GM12878 (cell line): ENCODE measurements at regions not wholly inside any gene's neighbourhood (a gene's known extent, or its start where the extent isn't known, plus 50 kb on each side); places are given as distances from the start of the nearest gene placed in this dataset.

Experiments used
- ATAC-seq: fragments of 200-7000 bp; cut with Tn5 transposase; 3 replicates; pipeline ENCODE4 v1.9.1; 2020; ENCODE audit warnings: mild to moderate bottlenecking, moderate library complexity
- BruUV-seq: library from RNA; stranded (reverse); fragments of 400-500 nt; replicated peaks from 2 replicates; lab custom pipeline; 2021; lab: Mats Ljungman, UMichigan
- CTCF ChIA-PET: fragments of 300-600 bp; sonication (Branson Sonifier 250); formaldehyde crosslinking; extraction: SDS; loops from one replicate; lab custom pipeline; 2021; ENCODE audit warnings: inconsistent platforms; lab: Yijun Ruan, JAX
- POLR2A ChIA-PET: fragments of 350-600 bp; formaldehyde crosslinking; extraction: SDS; loops from one replicate; lab custom pipeline; 2021; ENCODE audit warnings: inconsistent platforms; lab: Charles Lee
- RAD21 ChIA-PET: fragments of 300-600 bp; sonication (Branson Sonifier 250); formaldehyde crosslinking; loops from one replicate; lab custom pipeline; 2023; ENCODE audit warnings: antibody characterized with exemption; ENCODE audit not compliant: unreplicated experiment; lab: Charles Lee
- SMC1A ChIA-PET: fragments of 300-600 bp; sonication (Branson Sonifier 250); formaldehyde crosslinking; loops from one replicate; lab custom pipeline; 2023; ENCODE audit not compliant: unreplicated experiment, uncharacterized antibody; lab: Charles Lee
- DNase-seq: peaks from one replicate; pipeline ENCODE4 v3.0.0-alpha.2; 2011; ENCODE audit warnings: low read depth, low spot score
- FAIRE-seq: peaks from 3 replicates; lab custom pipeline; 2011; peaks lifted over from hg19 to GRCh38; lab: Jason Lieb, UNC
- H2AFZ ChIP-seq: 2 replicates; pipeline ENCODE4 v1.6.0; 2011; ENCODE audit warnings: low read depth, low read length, control low read depth; ENCODE audit not compliant: control insufficient read depth
- H3K27ac ChIP-seq: 2 replicates; pipeline ENCODE4 v1.5.1; 2011; ENCODE audit warnings: control low read depth; ENCODE audit not compliant: control insufficient read depth, insufficient read depth
- H3K27me3 ChIP-seq, 2 experiments: replicated peaks in 1 of 2; 2 replicates each; pipeline versions ENCODE4 v1.6.0 to v1.6.1; 2011; ENCODE audit warnings: low read length in 1 of 2; ENCODE audit not compliant: control insufficient read depth in 2 of 2, insufficient read depth in 2 of 2
- H3K36me3 ChIP-seq, 2 experiments: 2 replicates each; pipeline ENCODE4 v1.5.1; 2011; ENCODE audit warnings: low read length in 1 of 2; ENCODE audit not compliant: control insufficient read depth in 2 of 2, insufficient read depth in 2 of 2
- H3K4me1 ChIP-seq: 2 replicates; pipeline ENCODE4 v1.6.1; 2011; ENCODE audit warnings: mild to moderate bottlenecking, low read length, moderate library complexity, mixed read lengths; ENCODE audit not compliant: control insufficient read depth, insufficient read depth
- H3K4me2 ChIP-seq: 2 replicates; pipeline ENCODE4 v1.6.0; 2011; ENCODE audit warnings: control low read depth; ENCODE audit not compliant: control insufficient read depth, insufficient read depth
- H3K4me3 ChIP-seq: fragments of 200-600 bp; sonication (generic); 2 replicates; pipeline ENCODE4 v1.5.1; 2016
- H3K79me2 ChIP-seq: 2 replicates; pipeline ENCODE4 v1.6.0; 2011; ENCODE audit warnings: low read length; ENCODE audit not compliant: control insufficient read depth, insufficient read depth
- H3K9ac ChIP-seq: 2 replicates; pipeline ENCODE4 v1.8.0; 2011; ENCODE audit warnings: low read length, control low read depth, mixed read lengths; ENCODE audit not compliant: control insufficient read depth, insufficient read depth
- H3K9me3 ChIP-seq: replicated peaks from 3 replicates; pipeline ENCODE4 v1.5.1; 2011; ENCODE audit warnings: mild to moderate bottlenecking, low read length; ENCODE audit not compliant: control insufficient read depth, insufficient read depth
- H4K20me1 ChIP-seq: 2 replicates; pipeline ENCODE4 v1.6.0; 2011; ENCODE audit not compliant: control insufficient read depth, insufficient read depth
- BHLHE40 ChIP-seq, 2 experiments: fragments of 450-650 bp in 1 of 2; IDR thresholded peaks; 2 replicates each; pipeline ENCODE4 v1.6.1; 2011 to 2017; ENCODE audit warnings: low read depth in 2 of 2, borderline replicate concordance in 1 of 2, improper control_type of control experiment in 1 of 2, low read length in 1 of 2, mild to moderate bottlenecking in 1 of 2
- CREM ChIP-seq: IDR thresholded peaks from 2 replicates; pipeline ENCODE4 v1.6.1; 2014; ENCODE audit warnings: antibody characterized with exemption, low read depth
- IKZF1 ChIP-seq: fragments of 450-650 bp; conservative IDR thresholded peaks from 2 replicates; pipeline ENCODE4 v1.6.1; 2017; ENCODE audit warnings: antibody characterized with exemption, mild to moderate bottlenecking
- IRF4 ChIP-seq: IDR thresholded peaks from 2 replicates; pipeline ENCODE4 v1.6.1; 2011; ENCODE audit warnings: low read depth, low read length
- MTA3 ChIP-seq: IDR thresholded peaks from 2 replicates; pipeline ENCODE4 v1.6.1; 2012; ENCODE audit warnings: low read length, inconsistent platforms, borderline replicate concordance
- NFXL1 ChIP-seq: fragments of 450-650 bp; IDR thresholded peaks from 2 replicates; pipeline ENCODE4 v1.6.1; 2017; ENCODE audit warnings: antibody characterized with exemption, mild to moderate bottlenecking, borderline replicate concordance
- POLR2AphosphoS5 ChIP-seq: IDR thresholded peaks from 2 replicates; pipeline ENCODE4 v1.6.1; 2011; ENCODE audit warnings: mild to moderate bottlenecking, low read length, inconsistent platforms
- RB1 ChIP-seq: fragments of 450-650 bp; formaldehyde crosslinking; IDR thresholded peaks from 2 replicates; pipeline ENCODE4 v1.6.1; 2017; ENCODE audit warnings: mild to moderate bottlenecking, borderline replicate concordance
- RUNX3 ChIP-seq: IDR thresholded peaks from 2 replicates; pipeline ENCODE4 v1.6.1; 2012; ENCODE audit warnings: low read length, inconsistent platforms
- SKIL ChIP-seq: fragments of 450-650 bp; IDR thresholded peaks from 2 replicates; pipeline ENCODE4 v1.6.1; 2017; ENCODE audit warnings: mild to moderate bottlenecking, low read depth, inconsistent platforms; ENCODE audit not compliant: poor library complexity, severe bottlenecking
- SMAD5 ChIP-seq: IDR thresholded peaks from 2 replicates; pipeline ENCODE4 v1.6.1; 2016; ENCODE audit warnings: antibody characterized with exemption, low read depth
- USF1 ChIP-seq: IDR thresholded peaks from 2 replicates; pipeline ENCODE4 v1.6.1; 2011; ENCODE audit warnings: borderline replicate concordance, low read depth, mild to moderate bottlenecking, moderate library complexity, mixed read lengths, low read length; ENCODE audit not compliant: insufficient read depth; ENCODE audit errors: extremely low read length
- WRNIP1 ChIP-seq: IDR thresholded peaks from 2 replicates; pipeline ENCODE4 v1.6.1; 2011; ENCODE audit warnings: low read depth, low read length, improper control_type of control experiment, borderline replicate concordance
- ZSCAN29 ChIP-seq: fragments of 450-650 bp; IDR thresholded peaks from 2 replicates; pipeline ENCODE4 v1.6.1; 2017; ENCODE audit warnings: mild to moderate bottlenecking, moderate library complexity
- WGBS: methylation state at CpG from one replicate; pipeline ENCODE4 v1.1.6; 2016; ENCODE audit warnings: low lambda C conversion rate; ENCODE audit not compliant: insufficient replicate concordance, insufficient coverage; ENCODE audit errors: missing lambda C conversion rate; 5-methylcytosine and 5-hydroxymethylcytosine counted together
- in situ Hi-C: fragments of 300-500 bp; cut with MboI; formaldehyde crosslinking; loops from 9 replicates; pipeline ENCODE4 v1.14.3; 2018; ENCODE audit warnings: mixed read lengths
- intact Hi-C: fragments of 100-400 bp; cut with micrococcal nuclease; formaldehyde crosslinking; loops from one replicate; pipeline ENCODE4 v1.14.2; 2022; ENCODE audit not compliant: unreplicated experiment
- TF ChIP-seq, protein P1 (sequence below): IDR thresholded peaks from 2 replicates; pipeline ENCODE4 v1.6.1; 2011; ENCODE audit warnings: low read depth, low read length, improper control_type of control experiment, borderline replicate concordance
- TF ChIP-seq, protein P2 (sequence below): fragments of 450-650 bp; IDR thresholded peaks from 2 replicates; pipeline ENCODE4 v1.6.1; 2017; ENCODE audit warnings: mild to moderate bottlenecking, moderate library complexity
- TF ChIP-seq, protein P3 (sequence below): IDR thresholded peaks from 2 replicates; pipeline ENCODE4 v1.6.1; 2012; ENCODE audit warnings: low read depth, low read length, improper control_type of control experiment

GRCh38 chr15:69973880-69974279, 123.8 kb downstream of the TLE3 start:
- Histone ChIP-seq H3K9ac (no peak overlapping the region), H4K20me1 (no peaks in the 10 kb centered on the region; the same call in 1 of the 2 replicates), H3K4me3 (no peak overlapping the region), H3K36me3 (no peaks in the 10 kb centered on the region), H2AFZ (no peak overlapping the region), H3K27me3 (no peaks in the 10 kb centered on the region; a peak in 1 of 4 replicates), H3K4me2 (no peak overlapping the region), H3K27ac (no peak overlapping the region), H3K4me1 (peaks cover 4% of the 10 kb centered on the region), H3K79me2 (no peaks in the 10 kb centered on the region), H3K9me3 (no peaks in the 10 kb centered on the region)
- ChIA-PET RAD21 (no interaction called here), CTCF (no interaction called here), POLR2A (no interaction called here), SMC1A (no interaction called here)
- in situ Hi-C loops (no loop called here), intact Hi-C loops (loop anchor here (10.0 kb wide), 1 partner anchor 399 kb away; no protein-coding TSS in a partner anchor)
- ATAC-seq (no peak), FAIRE-seq (no peak), DNase-seq (no peak)
- 29% methylated on average over 4 of the region's 4 CpGs for WGBS
- BruUV-seq, result no TSS peak
- no peak for TF ChIP-seq RB1
- TF ChIP-seq NFXL1, result no peak
- TF ChIP-seq USF1, result no peak
- TF ChIP-seq RUNX3, result no peak
- TF ChIP-seq, protein P1, sequence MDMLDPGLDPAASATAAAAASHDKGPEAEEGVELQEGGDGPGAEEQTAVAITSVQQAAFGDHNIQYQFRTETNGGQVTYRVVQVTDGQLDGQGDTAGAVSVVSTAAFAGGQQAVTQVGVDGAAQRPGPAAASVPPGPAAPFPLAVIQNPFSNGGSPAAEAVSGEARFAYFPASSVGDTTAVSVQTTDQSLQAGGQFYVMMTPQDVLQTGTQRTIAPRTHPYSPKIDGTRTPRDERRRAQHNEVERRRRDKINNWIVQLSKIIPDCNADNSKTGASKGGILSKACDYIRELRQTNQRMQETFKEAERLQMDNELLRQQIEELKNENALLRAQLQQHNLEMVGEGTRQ, result no peak
- TF ChIP-seq BHLHE40 (IDR thresholded peaks at IDR 0.05; ENCODE audit: borderline replicate concordance in 1 of 2, low read depth in 2 of 2, low read length in 1 of 2), result no peak
- no peak for TF ChIP-seq ZSCAN29
- TF ChIP-seq SKIL, result no peak
- TF ChIP-seq WRNIP1, result no peak
- TF ChIP-seq IKZF1, result no peak
- TF ChIP-seq, protein P2, sequence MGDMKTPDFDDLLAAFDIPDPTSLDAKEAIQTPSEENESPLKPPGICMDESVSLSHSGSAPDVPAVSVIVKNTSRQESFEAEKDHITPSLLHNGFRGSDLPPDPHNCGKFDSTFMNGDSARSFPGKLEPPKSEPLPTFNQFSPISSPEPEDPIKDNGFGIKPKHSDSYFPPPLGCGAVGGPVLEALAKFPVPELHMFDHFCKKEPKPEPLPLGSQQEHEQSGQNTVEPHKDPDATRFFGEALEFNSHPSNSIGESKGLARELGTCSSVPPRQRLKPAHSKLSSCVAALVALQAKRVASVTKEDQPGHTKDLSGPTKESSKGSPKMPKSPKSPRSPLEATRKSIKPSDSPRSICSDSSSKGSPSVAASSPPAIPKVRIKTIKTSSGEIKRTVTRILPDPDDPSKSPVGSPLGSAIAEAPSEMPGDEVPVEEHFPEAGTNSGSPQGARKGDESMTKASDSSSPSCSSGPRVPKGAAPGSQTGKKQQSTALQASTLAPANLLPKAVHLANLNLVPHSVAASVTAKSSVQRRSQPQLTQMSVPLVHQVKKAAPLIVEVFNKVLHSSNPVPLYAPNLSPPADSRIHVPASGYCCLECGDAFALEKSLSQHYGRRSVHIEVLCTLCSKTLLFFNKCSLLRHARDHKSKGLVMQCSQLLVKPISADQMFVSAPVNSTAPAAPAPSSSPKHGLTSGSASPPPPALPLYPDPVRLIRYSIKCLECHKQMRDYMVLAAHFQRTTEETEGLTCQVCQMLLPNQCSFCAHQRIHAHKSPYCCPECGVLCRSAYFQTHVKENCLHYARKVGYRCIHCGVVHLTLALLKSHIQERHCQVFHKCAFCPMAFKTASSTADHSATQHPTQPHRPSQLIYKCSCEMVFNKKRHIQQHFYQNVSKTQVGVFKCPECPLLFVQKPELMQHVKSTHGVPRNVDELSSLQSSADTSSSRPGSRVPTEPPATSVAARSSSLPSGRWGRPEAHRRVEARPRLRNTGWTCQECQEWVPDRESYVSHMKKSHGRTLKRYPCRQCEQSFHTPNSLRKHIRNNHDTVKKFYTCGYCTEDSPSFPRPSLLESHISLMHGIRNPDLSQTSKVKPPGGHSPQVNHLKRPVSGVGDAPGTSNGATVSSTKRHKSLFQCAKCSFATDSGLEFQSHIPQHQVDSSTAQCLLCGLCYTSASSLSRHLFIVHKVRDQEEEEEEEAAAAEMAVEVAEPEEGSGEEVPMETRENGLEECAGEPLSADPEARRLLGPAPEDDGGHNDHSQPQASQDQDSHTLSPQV, result no peak
- TF ChIP-seq MTA3, result no peak
- no peak for TF ChIP-seq POLR2AphosphoS5
- TF ChIP-seq, protein P3, sequence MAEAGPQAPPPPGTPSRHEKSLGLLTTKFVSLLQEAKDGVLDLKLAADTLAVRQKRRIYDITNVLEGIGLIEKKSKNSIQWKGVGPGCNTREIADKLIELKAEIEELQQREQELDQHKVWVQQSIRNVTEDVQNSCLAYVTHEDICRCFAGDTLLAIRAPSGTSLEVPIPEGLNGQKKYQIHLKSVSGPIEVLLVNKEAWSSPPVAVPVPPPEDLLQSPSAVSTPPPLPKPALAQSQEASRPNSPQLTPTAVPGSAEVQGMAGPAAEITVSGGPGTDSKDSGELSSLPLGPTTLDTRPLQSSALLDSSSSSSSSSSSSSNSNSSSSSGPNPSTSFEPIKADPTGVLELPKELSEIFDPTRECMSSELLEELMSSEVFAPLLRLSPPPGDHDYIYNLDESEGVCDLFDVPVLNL, result no peak
- no peak for TF ChIP-seq SMAD5
- no peak for TF ChIP-seq CREM
- TF ChIP-seq IRF4, result no peak
